Activated T-cell treated with anti-CD3 and anti-CD28 coated beads, Interleukin-2, amount 50 U/mL, for 24 hours (primary cell): ENCODE measurements at regions not wholly inside any gene's neighbourhood (a gene's known extent, or its start where the extent isn't known, plus 50 kb on each side); places are given as distances from the start of the nearest gene placed in this dataset.
"Not testable (repeated sequence)": the region's sequence is repeated elsewhere in the genome, so short reads cannot be mapped to it uniquely, and the experiment has no call there.

ENCODE experiments used
- DNase-seq: peaks from one replicate; pipeline ENCODE4 v3.0.0-alpha.2; 2020
- H3K27ac Mint-ChIP-seq: 2 replicates; pipeline ENCODE4 v1.8.0; 2020; ENCODE audit warnings: mild to moderate bottlenecking, mixed read lengths
- H3K27me3 Mint-ChIP-seq: 2 replicates; pipeline ENCODE4 v1.8.0; 2020; ENCODE audit warnings: mixed read lengths
- H3K36me3 Mint-ChIP-seq: 2 replicates; pipeline ENCODE4 v1.8.0; 2020; ENCODE audit warnings: low read depth, mixed read lengths
- H3K4me1 Mint-ChIP-seq: 2 replicates; pipeline ENCODE4 v1.8.0; 2020; ENCODE audit warnings: low read depth, mixed read lengths
- H3K4me3 Mint-ChIP-seq: 2 replicates; pipeline ENCODE4 v1.8.0; 2020; ENCODE audit warnings: mild to moderate bottlenecking, moderate library complexity, mixed read lengths
- H3K9me3 Mint-ChIP-seq: 2 replicates; pipeline ENCODE4 v1.8.0; 2020; ENCODE audit warnings: mixed read lengths

- Mint-ChIP-seq H3K4me1 (no peaks in the 10 kb centered on the region), H3K27me3 (no peaks in the 10 kb centered on the region), H3K9me3 (peaks cover 20% of the 10 kb centered on the region), H3K4me3 (no peak overlapping the region), H3K36me3 (no peaks in the 10 kb centered on the region), H3K27ac (no peak overlapping the region)
- no peak for DNase-seq
Observed at GRCh38 chr13:82458169-82458568, 1424.1 kb downstream of the SLITRK1 start.

- DNase-seq, H3K4me3 Mint-ChIP-seq, H3K4me1 Mint-ChIP-seq, H3K36me3 Mint-ChIP-seq, H3K27me3 Mint-ChIP-seq, H3K27ac Mint-ChIP-seq: not testable (repeated sequence)
- peaks cover 24% of the 10 kb centered on the region for H3K9me3 Mint-ChIP-seq
Observed at GRCh38 chr13:82457548-82457947, 1424.7 kb downstream of the SLITRK1 start.

- Mint-ChIP-seq H3K27ac (no peak overlapping the region), H3K4me1 (no peaks in the 10 kb centered on the region), H3K36me3 (no peaks in the 10 kb centered on the region), H3K27me3 (no peaks in the 10 kb centered on the region), H3K4me3 (no peak overlapping the region), H3K9me3 (peaks cover 12% of the 10 kb centered on the region)
- no peak for DNase-seq
Observed at GRCh38 chr13:82447416-82448077, 1434.7 kb downstream of the SLITRK1 start.

GRCh38 chr13:82439159-82439904 is 1442.9 kb downstream of the SLITRK1 start:
- no peak for DNase-seq
- H3K4me1 Mint-ChIP-seq, result no peaks in the 10 kb centered on the region
- peaks cover 28% of the 10 kb centered on the region for H3K9me3 Mint-ChIP-seq
- no peak overlapping the region for H3K27ac Mint-ChIP-seq
- no peak overlapping the region for H3K4me3 Mint-ChIP-seq
- no peaks in the 10 kb centered on the region for H3K36me3 Mint-ChIP-seq
- H3K27me3 Mint-ChIP-seq, result no peaks in the 10 kb centered on the region

- no peaks in the 10 kb centered on the region for H3K4me1 Mint-ChIP-seq
- no peaks in the 10 kb centered on the region for H3K36me3 Mint-ChIP-seq
- peaks cover 22% of the 10 kb centered on the region for H3K9me3 Mint-ChIP-seq
- no peak overlapping the region for H3K27ac Mint-ChIP-seq
- no peak overlapping the region for H3K4me3 Mint-ChIP-seq
- H3K27me3 Mint-ChIP-seq, result no peaks in the 10 kb centered on the region
- DNase-seq, result no peak
Observed at GRCh38 chr13:82438320-82438719, 1444.0 kb downstream of the SLITRK1 start.

- H3K4me1 Mint-ChIP-seq, result no peaks in the 10 kb centered on the region
- DNase-seq, result no peak
- no peaks in the 10 kb centered on the region for H3K36me3 Mint-ChIP-seq
- H3K27ac Mint-ChIP-seq, result no peak overlapping the region
- H3K9me3 Mint-ChIP-seq, result peaks cover 19% of the 10 kb centered on the region
- no peaks in the 10 kb centered on the region for H3K27me3 Mint-ChIP-seq
- H3K4me3 Mint-ChIP-seq, result no peak overlapping the region
Observed at GRCh38 chr13:82436099-82436585, 1446.1 kb downstream of the SLITRK1 start.

- no peak for DNase-seq
- Mint-ChIP-seq H3K36me3 (no peaks in the 10 kb centered on the region), H3K4me3 (no peak overlapping the region), H3K27ac (no peak overlapping the region), H3K4me1 (no peaks in the 10 kb centered on the region), H3K27me3 (no peaks in the 10 kb centered on the region), H3K9me3 (peaks cover 16% of the 10 kb centered on the region)
Observed at GRCh38 chr13:82432949-82433348, 1449.3 kb downstream of the SLITRK1 start.

- Mint-ChIP-seq H3K9me3 (peaks cover 22% of the 10 kb centered on the region), H3K27ac (no peak overlapping the region), H3K4me3 (no peak overlapping the region), H3K36me3 (no peaks in the 10 kb centered on the region), H3K4me1 (no peaks in the 10 kb centered on the region), H3K27me3 (no peaks in the 10 kb centered on the region)
- DNase-seq, result no peak
Observed at GRCh38 chr13:82412749-82413148, 1469.5 kb downstream of the SLITRK1 start.

- H3K9me3 Mint-ChIP-seq, result peaks cover 24% of the 10 kb centered on the region
- no peaks in the 10 kb centered on the region for H3K27me3 Mint-ChIP-seq
- H3K4me3 Mint-ChIP-seq, result no peak overlapping the region
- no peak for DNase-seq
- no peaks in the 10 kb centered on the region for H3K4me1 Mint-ChIP-seq
- H3K36me3 Mint-ChIP-seq, result no peaks in the 10 kb centered on the region
- no peak overlapping the region for H3K27ac Mint-ChIP-seq
Observed at GRCh38 chr13:82407321-82407720, 1475.0 kb downstream of the SLITRK1 start.

- no peak overlapping the region for H3K27ac Mint-ChIP-seq
- H3K36me3 Mint-ChIP-seq, result no peaks in the 10 kb centered on the region
- no peak for DNase-seq
- peaks cover 11% of the 10 kb centered on the region for H3K9me3 Mint-ChIP-seq
- H3K4me1 Mint-ChIP-seq, result no peaks in the 10 kb centered on the region
- H3K4me3 Mint-ChIP-seq, result no peak overlapping the region
- H3K27me3 Mint-ChIP-seq, result no peaks in the 10 kb centered on the region
Observed at GRCh38 chr13:82374719-82375118, 1507.6 kb downstream of the SLITRK1 start.

- Mint-ChIP-seq H3K9me3 (peaks cover 8% of the 10 kb centered on the region), H3K4me3 (no peak overlapping the region), H3K27me3 (no peaks in the 10 kb centered on the region), H3K36me3 (no peaks in the 10 kb centered on the region), H3K4me1 (no peaks in the 10 kb centered on the region), H3K27ac (no peak overlapping the region)
- DNase-seq, result no peak
Observed at GRCh38 chr13:82370316-82370715, 1512.0 kb downstream of the SLITRK1 start.

- H3K36me3 Mint-ChIP-seq, result no peaks in the 10 kb centered on the region
- H3K27ac Mint-ChIP-seq, result no peak overlapping the region
- no peaks in the 10 kb centered on the region for H3K27me3 Mint-ChIP-seq
- no peak overlapping the region for H3K4me3 Mint-ChIP-seq
- no peak for DNase-seq
- peaks cover 7% of the 10 kb centered on the region for H3K9me3 Mint-ChIP-seq
- no peaks in the 10 kb centered on the region for H3K4me1 Mint-ChIP-seq
Observed at GRCh38 chr13:82364525-82364924, 1517.7 kb downstream of the SLITRK1 start.

GRCh38 chr13:82358284-82358683 is 1524.0 kb downstream of the SLITRK1 start:
- no peak for DNase-seq
- Mint-ChIP-seq H3K4me1 (no peaks in the 10 kb centered on the region), H3K27me3 (no peaks in the 10 kb centered on the region), H3K9me3 (peaks cover 6% of the 10 kb centered on the region), H3K27ac (no peak overlapping the region), H3K36me3 (no peaks in the 10 kb centered on the region), H3K4me3 (no peak overlapping the region)

GRCh38 chr13:82356667-82357410 is 1525.4 kb downstream of the SLITRK1 start:
- H3K9me3 Mint-ChIP-seq, result peaks cover 6% of the 10 kb centered on the region
- H3K27me3 Mint-ChIP-seq, result no peaks in the 10 kb centered on the region
- no peaks in the 10 kb centered on the region for H3K36me3 Mint-ChIP-seq
- H3K4me3 Mint-ChIP-seq, result no peak overlapping the region
- H3K27ac Mint-ChIP-seq, result no peak overlapping the region
- H3K4me1 Mint-ChIP-seq, result no peaks in the 10 kb centered on the region
- DNase-seq, result no peak

GRCh38 chr13:82344867-82345266 is 1537.4 kb downstream of the SLITRK1 start:
- H3K27me3 Mint-ChIP-seq, result no peaks in the 10 kb centered on the region
- H3K36me3 Mint-ChIP-seq, result no peaks in the 10 kb centered on the region
- no peak overlapping the region for H3K4me3 Mint-ChIP-seq
- DNase-seq, result no peak
- H3K9me3 Mint-ChIP-seq, result peaks cover 13% of the 10 kb centered on the region
- no peak overlapping the region for H3K27ac Mint-ChIP-seq
- no peaks in the 10 kb centered on the region for H3K4me1 Mint-ChIP-seq
